ENCODE measurements at regions not wholly inside any gene's neighbourhood (a gene's known extent, or its start where the extent isn't known, plus 50 kb on each side); places are given as distances from the start of the nearest gene placed in this dataset.

DNA sequence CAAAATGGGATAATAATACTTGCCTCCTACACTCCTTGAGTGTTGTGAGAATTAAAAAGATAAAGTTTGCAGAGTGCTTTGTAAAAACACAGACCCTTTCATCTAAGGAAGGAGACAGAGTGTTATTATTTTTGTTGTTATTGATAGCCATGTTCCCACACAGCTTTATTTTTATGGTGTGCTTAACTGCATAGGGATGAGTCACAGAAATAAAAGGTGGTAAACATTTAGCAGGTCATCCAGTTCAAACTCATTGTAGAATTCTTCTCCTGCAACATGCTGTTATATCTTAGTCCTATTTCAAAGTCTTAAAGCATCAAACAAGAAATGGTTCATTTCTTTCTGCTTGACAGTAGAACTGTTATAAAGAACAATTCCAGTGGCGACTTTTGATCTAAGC lies 367.5 kb upstream of the ACTBL2 start:
- no peak for TF ChIP-seq POLR2A (IDR thresholded peaks at IDR 0.05)
- TF ChIP-seq, protein P1, sequence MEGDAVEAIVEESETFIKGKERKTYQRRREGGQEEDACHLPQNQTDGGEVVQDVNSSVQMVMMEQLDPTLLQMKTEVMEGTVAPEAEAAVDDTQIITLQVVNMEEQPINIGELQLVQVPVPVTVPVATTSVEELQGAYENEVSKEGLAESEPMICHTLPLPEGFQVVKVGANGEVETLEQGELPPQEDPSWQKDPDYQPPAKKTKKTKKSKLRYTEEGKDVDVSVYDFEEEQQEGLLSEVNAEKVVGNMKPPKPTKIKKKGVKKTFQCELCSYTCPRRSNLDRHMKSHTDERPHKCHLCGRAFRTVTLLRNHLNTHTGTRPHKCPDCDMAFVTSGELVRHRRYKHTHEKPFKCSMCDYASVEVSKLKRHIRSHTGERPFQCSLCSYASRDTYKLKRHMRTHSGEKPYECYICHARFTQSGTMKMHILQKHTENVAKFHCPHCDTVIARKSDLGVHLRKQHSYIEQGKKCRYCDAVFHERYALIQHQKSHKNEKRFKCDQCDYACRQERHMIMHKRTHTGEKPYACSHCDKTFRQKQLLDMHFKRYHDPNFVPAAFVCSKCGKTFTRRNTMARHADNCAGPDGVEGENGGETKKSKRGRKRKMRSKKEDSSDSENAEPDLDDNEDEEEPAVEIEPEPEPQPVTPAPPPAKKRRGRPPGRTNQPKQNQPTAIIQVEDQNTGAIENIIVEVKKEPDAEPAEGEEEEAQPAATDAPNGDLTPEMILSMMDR (IDR thresholded peaks at IDR 0.05 in 8 of 11, conservative IDR thresholded peaks at IDR 0.05 in 3 of 11) = no peak

All from spleen (tissue), 7 donors.